ENCODE measurements at regions not wholly inside any gene's neighbourhood (a gene's known extent, or its start where the extent isn't known, plus 50 kb on each side); places are given as distances from the start of the nearest gene placed in this dataset.

DNA sequence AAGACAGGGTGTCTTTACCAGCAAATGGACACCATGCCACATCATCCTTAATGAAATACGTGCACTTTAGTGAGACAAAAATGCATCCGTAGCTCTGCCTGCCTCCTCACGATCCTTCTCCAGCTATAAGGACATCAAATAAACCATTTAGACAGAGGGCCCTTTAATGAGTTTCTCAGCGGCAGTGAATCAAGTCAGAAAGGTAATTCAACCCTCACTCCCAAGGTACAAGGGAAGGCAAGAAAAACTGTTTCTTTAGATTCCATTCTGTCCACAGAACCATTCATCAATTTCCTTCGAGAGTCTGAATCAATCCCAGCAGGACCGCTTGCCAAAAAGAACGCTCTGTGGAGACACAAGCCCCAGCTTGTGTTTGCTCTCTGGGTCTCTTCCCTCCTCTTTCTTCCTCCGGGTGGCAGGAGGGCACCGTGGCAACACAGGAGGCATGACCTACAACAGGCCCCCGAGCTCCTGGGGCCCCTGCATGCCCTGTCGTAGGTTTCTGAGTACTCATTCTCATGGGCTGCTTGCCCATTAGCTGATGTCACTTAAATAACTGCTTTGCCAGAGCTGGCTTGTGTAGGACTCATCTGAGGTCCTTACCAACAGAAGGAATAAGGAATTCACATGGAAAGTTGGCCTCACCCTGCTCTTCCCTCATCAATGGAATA is 297.8 kb upstream of the PRKCQ start:
- H3K9me3 ChIP-seq = no peaks in the 10 kb centered on the region
- peaks cover 21% of the 10 kb centered on the region for H3K27me3 Mint-ChIP-seq (ENCODE audit: insufficient read depth, unreplicated experiment)
- H3K4me3 ChIP-seq (ENCODE audit: low read depth, low read length) = no peak overlapping the region
- no peaks in the 10 kb centered on the region for H3K4me1 Mint-ChIP-seq (ENCODE audit: low read depth, unreplicated experiment)
- no peaks in the 10 kb centered on the region for H3K36me3 Mint-ChIP-seq (ENCODE audit: insufficient read depth, unreplicated experiment)
- no TSS peak for BruUV-seq (replicated peaks)
- intact Hi-C loops (cut with micrococcal nuclease; ENCODE audit: unreplicated experiment) = no loop called here
- H3K27me3 ChIP-seq (replicated peaks; ENCODE audit: control insufficient read depth, insufficient read depth, low read length) = 0 out of 2 replicates have a peak, but pooled peaks cover 2% of the 10 kb centered on the region
- H3K27ac Mint-ChIP-seq (ENCODE audit: unreplicated experiment) = no peak overlapping the region
- ChIA-PET CTCF (no interaction called here), POLR2A (no interaction called here)
- TF ChIP-seq, protein P1, sequence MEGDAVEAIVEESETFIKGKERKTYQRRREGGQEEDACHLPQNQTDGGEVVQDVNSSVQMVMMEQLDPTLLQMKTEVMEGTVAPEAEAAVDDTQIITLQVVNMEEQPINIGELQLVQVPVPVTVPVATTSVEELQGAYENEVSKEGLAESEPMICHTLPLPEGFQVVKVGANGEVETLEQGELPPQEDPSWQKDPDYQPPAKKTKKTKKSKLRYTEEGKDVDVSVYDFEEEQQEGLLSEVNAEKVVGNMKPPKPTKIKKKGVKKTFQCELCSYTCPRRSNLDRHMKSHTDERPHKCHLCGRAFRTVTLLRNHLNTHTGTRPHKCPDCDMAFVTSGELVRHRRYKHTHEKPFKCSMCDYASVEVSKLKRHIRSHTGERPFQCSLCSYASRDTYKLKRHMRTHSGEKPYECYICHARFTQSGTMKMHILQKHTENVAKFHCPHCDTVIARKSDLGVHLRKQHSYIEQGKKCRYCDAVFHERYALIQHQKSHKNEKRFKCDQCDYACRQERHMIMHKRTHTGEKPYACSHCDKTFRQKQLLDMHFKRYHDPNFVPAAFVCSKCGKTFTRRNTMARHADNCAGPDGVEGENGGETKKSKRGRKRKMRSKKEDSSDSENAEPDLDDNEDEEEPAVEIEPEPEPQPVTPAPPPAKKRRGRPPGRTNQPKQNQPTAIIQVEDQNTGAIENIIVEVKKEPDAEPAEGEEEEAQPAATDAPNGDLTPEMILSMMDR (IDR thresholded peaks at IDR 0.05; ENCODE audit: insufficient read depth in 1 of 2, low read depth in 1 of 2, low read length in 1 of 2, severe bottlenecking in 1 of 2, unreplicated experiment in 1 of 2) = no peak
- H3K4me1 ChIP-seq = no peaks in the 10 kb centered on the region
- no peak for DNase-seq
- H3K9me3 Mint-ChIP-seq (ENCODE audit: unreplicated experiment) = no peaks in the 10 kb centered on the region
- no peaks in the 10 kb centered on the region for H3K36me3 ChIP-seq (ENCODE audit: control insufficient read depth, insufficient read depth, low read length)
- no peak overlapping the region for H3K4me3 Mint-ChIP-seq (ENCODE audit: unreplicated experiment)

DNA sequence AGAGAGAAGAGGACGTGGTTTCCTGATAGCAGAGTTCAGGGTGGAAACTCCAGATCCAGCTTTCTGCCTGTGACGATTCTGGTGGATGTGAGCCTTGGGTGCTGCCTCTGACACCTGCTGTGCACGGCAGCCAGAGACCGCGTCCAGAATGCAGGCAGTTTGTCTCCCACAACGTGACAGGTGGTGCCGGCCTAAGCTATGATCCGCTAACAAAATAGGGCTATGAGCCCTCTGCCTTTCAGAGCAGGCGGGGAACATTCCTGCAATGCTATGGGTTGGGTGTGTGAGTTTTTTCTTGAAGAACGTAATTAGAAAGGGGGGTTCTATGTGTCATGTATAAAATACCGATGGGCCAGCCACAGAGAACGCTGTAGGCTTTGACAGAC is 297.3 kb upstream of the PRKCQ start:
- Mint-ChIP-seq H3K4me3 (ENCODE audit: unreplicated experiment) (no peak overlapping the region), H3K27me3 (ENCODE audit: insufficient read depth, unreplicated experiment) (peaks cover 21% of the 10 kb centered on the region), H3K4me1 (ENCODE audit: low read depth, unreplicated experiment) (no peaks in the 10 kb centered on the region), H3K36me3 (ENCODE audit: insufficient read depth, unreplicated experiment) (no peaks in the 10 kb centered on the region), H3K27ac (ENCODE audit: unreplicated experiment) (no peak overlapping the region), H3K9me3 (ENCODE audit: unreplicated experiment) (no peaks in the 10 kb centered on the region)
- Histone ChIP-seq H3K36me3 (ENCODE audit: control insufficient read depth, insufficient read depth, low read length) (no peaks in the 10 kb centered on the region), H3K9me3 (no peaks in the 10 kb centered on the region), H3K4me3 (ENCODE audit: low read depth, low read length) (no peak overlapping the region), H3K27me3 (replicated peaks; ENCODE audit: control insufficient read depth, insufficient read depth, low read length) (0 out of 2 replicates have a peak, but pooled peaks cover 2% of the 10 kb centered on the region), H3K4me1 (no peaks in the 10 kb centered on the region)
- BruUV-seq (replicated peaks) = no TSS peak
- TF ChIP-seq, protein P1 (IDR thresholded peaks at IDR 0.05; ENCODE audit: insufficient read depth in 1 of 2, low read depth in 1 of 2, low read length in 1 of 2, severe bottlenecking in 1 of 2, unreplicated experiment in 1 of 2) = no peak
- DNase-seq = no peak
- CTCF ChIA-PET = no interaction called here
- POLR2A ChIA-PET = no interaction called here
- intact Hi-C loops (cut with micrococcal nuclease; ENCODE audit: unreplicated experiment) = no loop called here

DNA sequence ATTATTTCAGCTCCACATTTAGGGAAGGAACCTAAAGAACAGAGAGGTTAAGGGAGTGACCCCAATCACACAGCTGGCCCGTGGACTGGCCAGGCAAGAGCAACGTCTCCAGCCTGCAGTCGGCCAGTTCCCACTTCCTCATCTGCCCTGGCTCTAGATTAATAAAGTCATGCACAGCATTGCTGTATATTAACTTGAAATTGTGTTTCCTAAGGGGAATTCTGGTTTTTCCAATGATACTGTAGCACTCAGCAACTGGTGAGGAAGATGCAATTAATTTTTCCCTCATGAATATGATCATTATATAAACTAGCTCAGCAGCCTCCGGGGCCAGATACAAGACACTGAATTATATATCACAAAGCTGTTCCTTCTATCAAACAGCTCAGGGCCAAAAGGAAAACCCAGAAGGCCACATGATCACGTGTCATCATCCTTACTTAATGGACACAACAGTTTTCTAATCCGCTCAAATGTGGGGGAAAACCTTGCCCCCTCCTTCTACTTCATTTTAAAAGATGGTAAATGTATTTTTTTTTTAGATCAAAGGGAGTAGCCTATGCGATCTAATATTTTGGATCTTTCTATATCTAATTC is 295.3 kb upstream of the PRKCQ start:
- ChIA-PET POLR2A (no interaction called here), CTCF (no interaction called here)
- H3K36me3 Mint-ChIP-seq (ENCODE audit: insufficient read depth, unreplicated experiment) = no peaks in the 10 kb centered on the region
- intact Hi-C loops (cut with micrococcal nuclease; ENCODE audit: unreplicated experiment) = no loop called here
- H3K4me1 Mint-ChIP-seq (ENCODE audit: low read depth, unreplicated experiment) = no peaks in the 10 kb centered on the region
- no peak overlapping the region for H3K27ac Mint-ChIP-seq (ENCODE audit: unreplicated experiment)
- no peaks in the 10 kb centered on the region for H3K4me1 ChIP-seq
- H3K36me3 ChIP-seq (ENCODE audit: control insufficient read depth, insufficient read depth, low read length) = no peaks in the 10 kb centered on the region
- TF ChIP-seq, protein P1 (IDR thresholded peaks at IDR 0.05; ENCODE audit: insufficient read depth in 1 of 2, low read depth in 1 of 2, low read length in 1 of 2, severe bottlenecking in 1 of 2, unreplicated experiment in 1 of 2) = no peak
- no peak overlapping the region for H3K4me3 Mint-ChIP-seq (ENCODE audit: unreplicated experiment)
- 0 out of 2 replicates have a peak, but pooled peaks cover 2% of the 10 kb centered on the region for H3K27me3 ChIP-seq (replicated peaks; ENCODE audit: control insufficient read depth, insufficient read depth, low read length)
- BruUV-seq (replicated peaks) = no TSS peak
- no peaks in the 10 kb centered on the region for H3K9me3 ChIP-seq
- H3K27me3 Mint-ChIP-seq (ENCODE audit: insufficient read depth, unreplicated experiment) = peaks cover 24% of the 10 kb centered on the region
- H3K4me3 ChIP-seq (ENCODE audit: low read depth, low read length) = no peak overlapping the region
- no peak for DNase-seq
- no peaks in the 10 kb centered on the region for H3K9me3 Mint-ChIP-seq (ENCODE audit: unreplicated experiment)
